C4-2B (cell line): ENCODE measurements at regions not wholly inside any gene's neighbourhood (a gene's known extent, or its start where the extent isn't known, plus 50 kb on each side); places are given as distances from the start of the nearest gene placed in this dataset.

ENCODE experiments used
- ZFX ChIP-seq: fragments of 450-650 bp; IDR thresholded peaks from 2 replicates; pipeline ENCODE4 v1.6.1; 2017
- TF ChIP-seq, protein P1 (sequence below): fragments of 450-650 bp; conservative IDR thresholded peaks from 2 replicates; pipeline ENCODE4 v1.5.1; 2017; ENCODE audit warnings: mild to moderate bottlenecking

DNA sequence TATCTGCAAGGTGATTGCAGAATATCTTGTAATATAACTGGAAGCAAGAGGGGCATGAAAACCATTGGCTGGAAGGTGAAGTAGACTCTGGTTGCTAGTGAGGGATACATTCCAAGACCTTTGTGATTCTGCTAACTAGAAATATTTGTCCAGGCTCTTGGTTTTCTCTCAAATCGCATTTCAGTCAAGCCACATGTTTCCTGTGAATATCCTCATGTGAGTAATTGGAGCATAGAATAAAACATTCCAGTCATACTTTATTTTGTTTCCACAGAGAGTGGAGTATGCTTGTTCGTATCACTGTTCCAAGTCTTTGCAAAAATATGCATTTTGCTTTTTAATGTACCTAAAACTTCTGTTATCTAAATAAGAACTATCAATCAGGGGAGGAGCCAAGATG, 850.0 kb downstream of the EPHA3 start:
- TF ChIP-seq, protein P1, sequence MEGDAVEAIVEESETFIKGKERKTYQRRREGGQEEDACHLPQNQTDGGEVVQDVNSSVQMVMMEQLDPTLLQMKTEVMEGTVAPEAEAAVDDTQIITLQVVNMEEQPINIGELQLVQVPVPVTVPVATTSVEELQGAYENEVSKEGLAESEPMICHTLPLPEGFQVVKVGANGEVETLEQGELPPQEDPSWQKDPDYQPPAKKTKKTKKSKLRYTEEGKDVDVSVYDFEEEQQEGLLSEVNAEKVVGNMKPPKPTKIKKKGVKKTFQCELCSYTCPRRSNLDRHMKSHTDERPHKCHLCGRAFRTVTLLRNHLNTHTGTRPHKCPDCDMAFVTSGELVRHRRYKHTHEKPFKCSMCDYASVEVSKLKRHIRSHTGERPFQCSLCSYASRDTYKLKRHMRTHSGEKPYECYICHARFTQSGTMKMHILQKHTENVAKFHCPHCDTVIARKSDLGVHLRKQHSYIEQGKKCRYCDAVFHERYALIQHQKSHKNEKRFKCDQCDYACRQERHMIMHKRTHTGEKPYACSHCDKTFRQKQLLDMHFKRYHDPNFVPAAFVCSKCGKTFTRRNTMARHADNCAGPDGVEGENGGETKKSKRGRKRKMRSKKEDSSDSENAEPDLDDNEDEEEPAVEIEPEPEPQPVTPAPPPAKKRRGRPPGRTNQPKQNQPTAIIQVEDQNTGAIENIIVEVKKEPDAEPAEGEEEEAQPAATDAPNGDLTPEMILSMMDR, result no peak
- TF ChIP-seq ZFX, result no peak
